Hepatocyte (in vitro differentiated cells): ENCODE measurements at regions not wholly inside any gene's neighbourhood (a gene's known extent, or its start where the extent isn't known, plus 50 kb on each side); places are given as distances from the start of the nearest gene placed in this dataset.

ENCODE experiments used
- DNase-seq: peaks from one replicate; pipeline ENCODE4 v3.0.0-alpha.2; 2016; ENCODE audit warnings: low spot score
- H2AFZ ChIP-seq: fragments of 200-600 bp; sonication (generic); 2 replicates; pipeline ENCODE4 v1.6.0; 2016; ENCODE audit warnings: antibody characterized with exemption, mild to moderate bottlenecking
- H3K27ac ChIP-seq: fragments of 200-600 bp; sonication (generic); 2 replicates; pipeline ENCODE4 v1.5.1; 2016; ENCODE audit warnings: mild to moderate bottlenecking
- H3K27me3 ChIP-seq: fragments of 200-600 bp; sonication (generic); 2 replicates; pipeline ENCODE4 v1.6.1; 2016
- H3K36me3 ChIP-seq: fragments of 200-600 bp; sonication (generic); replicated peaks from 2 replicates; pipeline ENCODE4 v1.5.1; 2016; ENCODE audit warnings: low read depth; ENCODE audit not compliant: insufficient read depth
- H3K4me1 ChIP-seq: fragments of 200-600 bp; sonication (generic); 2 replicates; pipeline ENCODE4 v1.5.1; 2016; ENCODE audit warnings: mild to moderate bottlenecking, moderate library complexity; ENCODE audit not compliant: insufficient read depth
- H3K4me2 ChIP-seq: fragments of 200-600 bp; sonication (generic); 2 replicates; pipeline ENCODE4 v1.6.0; 2016
- H3K4me3 ChIP-seq: fragments of 200-600 bp; sonication (generic); 2 replicates; pipeline ENCODE4 v1.5.1; 2016; ENCODE audit warnings: mild to moderate bottlenecking
- H3K79me2 ChIP-seq: fragments of 200-600 bp; sonication (generic); 2 replicates; pipeline ENCODE4 v1.6.0; 2017; ENCODE audit warnings: mild to moderate bottlenecking
- H3K9me2 ChIP-seq: fragments of 200-600 bp; sonication (generic); replicated peaks from 2 replicates; pipeline ENCODE4 v1.6.0; 2017; ENCODE audit warnings: mild to moderate bottlenecking; ENCODE audit not compliant: insufficient read depth
- H3K9me3 ChIP-seq: fragments of 200-600 bp; sonication (generic); 2 replicates; pipeline ENCODE4 v1.5.1; 2016; ENCODE audit warnings: low read depth, mild to moderate bottlenecking
- H4K20me1 ChIP-seq: fragments of 200-600 bp; sonication (generic); 2 replicates; pipeline ENCODE4 v1.6.0; 2016; ENCODE audit warnings: mild to moderate bottlenecking; ENCODE audit not compliant: insufficient read depth, poor library complexity, severe bottlenecking
- CTCF ChIP-seq: fragments of 200-600 bp; sonication (generic); IDR thresholded peaks from 2 replicates; pipeline ENCODE4 v1.5.1; 2016; ENCODE audit warnings: antibody characterized with exemption, mild to moderate bottlenecking; ENCODE audit not compliant: poor library complexity
- EZH2 ChIP-seq: fragments of 200-600 bp; sonication (generic); IDR thresholded peaks from 2 replicates; pipeline ENCODE4 v1.6.1; 2016; ENCODE audit warnings: antibody characterized with exemption, mild to moderate bottlenecking, borderline replicate concordance
- EZH2phosphoT487 ChIP-seq: fragments of 200-600 bp; sonication (generic); IDR thresholded peaks from one replicate; pipeline ENCODE4 v1.6.1; 2018; ENCODE audit warnings: antibody characterized with exemption, mild to moderate bottlenecking, low read depth, moderate library complexity; ENCODE audit not compliant: unreplicated experiment, severe bottlenecking
- WGBS: methylation state at CpG from one replicate; pipeline ENCODE4 v1.1.6; 2016; ENCODE audit warnings: low lambda C conversion rate; ENCODE audit errors: missing lambda C conversion rate; 5-methylcytosine and 5-hydroxymethylcytosine counted together

DNA sequence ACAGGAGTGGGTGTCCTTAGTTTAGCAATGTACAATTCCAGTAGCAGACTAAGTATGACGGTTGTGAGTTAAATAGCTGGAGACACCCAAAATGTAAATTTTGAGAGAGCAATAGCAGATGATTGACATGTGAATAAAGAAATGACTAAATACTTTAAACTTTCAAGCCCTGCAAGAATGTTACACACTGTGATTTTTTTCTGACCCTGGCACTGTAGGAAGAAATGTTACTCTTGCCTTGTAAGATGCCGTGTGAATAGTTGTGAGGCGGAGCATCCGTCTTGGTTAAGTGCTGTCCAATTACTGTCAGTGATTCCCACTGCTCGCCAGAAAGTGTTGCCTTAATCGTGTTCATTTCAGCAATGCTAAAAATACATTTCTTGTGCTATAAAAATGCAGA lies 1248.1 kb downstream of the RAPGEF2 start:
- no peaks in the 10 kb centered on the region for H3K79me2 ChIP-seq
- H3K36me3 ChIP-seq, result no peaks in the 10 kb centered on the region
- no peaks in the 10 kb centered on the region for H3K9me3 ChIP-seq
- TF ChIP-seq EZH2 (no peak), EZH2phosphoT487 (no peak), CTCF (no peak)
- no peaks in the 10 kb centered on the region for H3K27me3 ChIP-seq
- H4K20me1 ChIP-seq, result no peaks in the 10 kb centered on the region
- H3K4me2 ChIP-seq, result no peak overlapping the region
- no peak for DNase-seq
- H3K4me1 ChIP-seq, result no peaks in the 10 kb centered on the region
- 80% methylated on average over 6 of the region's 6 CpGs for WGBS
- H3K27ac ChIP-seq, result no peak overlapping the region
- H2AFZ ChIP-seq, result no peak overlapping the region
- no peaks in the 10 kb centered on the region for H3K9me2 ChIP-seq
- no peak overlapping the region for H3K4me3 ChIP-seq

GRCh38 chr4:160352637-160353036 lies 1249.8 kb downstream of the RAPGEF2 start:
- Histone ChIP-seq H3K36me3 (no peaks in the 10 kb centered on the region), H3K9me2 (no peaks in the 10 kb centered on the region), H2AFZ (no peak overlapping the region), H3K4me2 (no peak overlapping the region), H3K27ac (no peak overlapping the region), H3K27me3 (no peaks in the 10 kb centered on the region), H3K4me1 (no peaks in the 10 kb centered on the region), H3K9me3 (no peaks in the 10 kb centered on the region), H3K79me2 (no peaks in the 10 kb centered on the region), H4K20me1 (no peaks in the 10 kb centered on the region), H3K4me3 (no peak overlapping the region)
- WGBS, result 74% methylated on average over 2 of the region's 2 CpGs
- TF ChIP-seq CTCF (no peak), EZH2 (no peak), EZH2phosphoT487 (no peak)
- no peak for DNase-seq

GRCh38 chr4:160353548-160353947 lies 1250.7 kb downstream of the RAPGEF2 start:
- Histone ChIP-seq H3K9me2 (no peaks in the 10 kb centered on the region), H4K20me1 (no peaks in the 10 kb centered on the region), H3K9me3 (no peaks in the 10 kb centered on the region), H3K36me3 (no peaks in the 10 kb centered on the region), H3K4me2 (no peak overlapping the region), H3K4me1 (no peaks in the 10 kb centered on the region), H3K27ac (no peak overlapping the region), H2AFZ (no peak overlapping the region), H3K79me2 (no peaks in the 10 kb centered on the region), H3K27me3 (no peaks in the 10 kb centered on the region), H3K4me3 (no peak overlapping the region)
- no peak for DNase-seq
- 81% methylated on average over 5 of the region's 5 CpGs for WGBS
- TF ChIP-seq EZH2phosphoT487, result no peak

GRCh38 chr4:160362478-160362877 lies 1259.6 kb downstream of the RAPGEF2 start:
- H3K4me2 ChIP-seq, result no peak overlapping the region
- H3K27me3 ChIP-seq, result no peaks in the 10 kb centered on the region
- no peaks in the 10 kb centered on the region for H3K36me3 ChIP-seq
- H3K9me3 ChIP-seq, result no peaks in the 10 kb centered on the region
- no peak for DNase-seq
- H3K4me3 ChIP-seq, result no peak overlapping the region
- no peak overlapping the region for H2AFZ ChIP-seq
- 64% methylated on average over 3 of the region's 3 CpGs for WGBS
- no peaks in the 10 kb centered on the region for H3K9me2 ChIP-seq
- TF ChIP-seq EZH2phosphoT487 (no peak), CTCF (no peak), EZH2 (no peak)
- no peaks in the 10 kb centered on the region for H3K4me1 ChIP-seq
- H3K27ac ChIP-seq, result no peak overlapping the region
- no peaks in the 10 kb centered on the region for H3K79me2 ChIP-seq
- no peaks in the 10 kb centered on the region for H4K20me1 ChIP-seq
